SK-N-MC (cell line): ENCODE measurements at regions not wholly inside any gene's neighbourhood (a gene's known extent, or its start where the extent isn't known, plus 50 kb on each side); places are given as distances from the start of the nearest gene placed in this dataset.

ENCODE experiments used
- EZH2 ChIP-seq: fragments of 200-600 bp; sonication (generic); IDR thresholded peaks from one replicate; pipeline ENCODE4 v1.6.1; 2017; ENCODE audit warnings: antibody characterized with exemption
- FOXP2 ChIP-seq: optimal IDR thresholded peaks from 2 replicates; pipeline ENCODE3; 2011; ENCODE audit warnings: mild to moderate bottlenecking, moderate library complexity; ENCODE audit not compliant: insufficient read depth; ENCODE audit errors: extremely low read length, control extremely low read depth

- TF ChIP-seq FOXP2 (no peak), EZH2 (no peak)
Measured at GRCh38 chr7:17152721-17153120, 145.7 kb upstream of the AHR start.
